ENCODE measurements at regions not wholly inside any gene's neighbourhood (a gene's known extent, or its start where the extent isn't known, plus 50 kb on each side); places are given as distances from the start of the nearest gene placed in this dataset.

DNA sequence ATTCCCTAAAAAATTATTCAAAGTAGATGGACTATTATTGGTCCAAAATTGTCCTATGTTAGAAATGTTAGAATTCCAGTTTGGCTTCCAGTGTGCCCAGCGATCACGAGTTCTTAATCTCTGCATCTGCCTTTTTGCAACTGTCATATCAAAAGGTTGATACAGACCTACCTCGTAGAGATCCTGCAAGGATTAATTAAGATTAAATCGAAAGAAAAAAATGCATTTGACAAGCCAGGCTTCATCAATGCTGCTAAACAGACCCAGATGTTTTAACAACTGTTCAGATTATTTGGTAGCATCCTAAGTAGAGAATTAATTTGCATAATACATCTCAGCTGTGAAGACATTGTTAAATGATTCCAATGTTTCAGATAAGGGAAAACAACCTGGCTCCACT is 336.5 kb downstream of the CRPPA start:
- TF ChIP-seq, protein P1, sequence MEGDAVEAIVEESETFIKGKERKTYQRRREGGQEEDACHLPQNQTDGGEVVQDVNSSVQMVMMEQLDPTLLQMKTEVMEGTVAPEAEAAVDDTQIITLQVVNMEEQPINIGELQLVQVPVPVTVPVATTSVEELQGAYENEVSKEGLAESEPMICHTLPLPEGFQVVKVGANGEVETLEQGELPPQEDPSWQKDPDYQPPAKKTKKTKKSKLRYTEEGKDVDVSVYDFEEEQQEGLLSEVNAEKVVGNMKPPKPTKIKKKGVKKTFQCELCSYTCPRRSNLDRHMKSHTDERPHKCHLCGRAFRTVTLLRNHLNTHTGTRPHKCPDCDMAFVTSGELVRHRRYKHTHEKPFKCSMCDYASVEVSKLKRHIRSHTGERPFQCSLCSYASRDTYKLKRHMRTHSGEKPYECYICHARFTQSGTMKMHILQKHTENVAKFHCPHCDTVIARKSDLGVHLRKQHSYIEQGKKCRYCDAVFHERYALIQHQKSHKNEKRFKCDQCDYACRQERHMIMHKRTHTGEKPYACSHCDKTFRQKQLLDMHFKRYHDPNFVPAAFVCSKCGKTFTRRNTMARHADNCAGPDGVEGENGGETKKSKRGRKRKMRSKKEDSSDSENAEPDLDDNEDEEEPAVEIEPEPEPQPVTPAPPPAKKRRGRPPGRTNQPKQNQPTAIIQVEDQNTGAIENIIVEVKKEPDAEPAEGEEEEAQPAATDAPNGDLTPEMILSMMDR (conservative IDR thresholded peaks at IDR 0.05 in 1 of 2, IDR thresholded peaks at IDR 0.05 in 1 of 2; ENCODE audit: extremely low read depth in 1 of 2, insufficient read depth in 1 of 2, low read depth in 1 of 2, low read length in 2 of 2), result no peak
- no peak for TF ChIP-seq EZH2 (IDR thresholded peaks at IDR 0.05; ENCODE audit: borderline replicate concordance, low read length)
